HG03135 (cell line): ENCODE measurements at regions not wholly inside any gene's neighbourhood (a gene's known extent, or its start where the extent isn't known, plus 50 kb on each side); places are given as distances from the start of the nearest gene placed in this dataset.
"Not testable (repeated sequence)": the region's sequence is repeated elsewhere in the genome, so short reads cannot be mapped to it uniquely, and the experiment has no call there.

Experiments used
- ATAC-seq: cut with Tn5 transposase; IDR thresholded peaks from one replicate; pipeline ENCODE4 v1.9.1; 2021; ENCODE audit warnings: mild to moderate bottlenecking, moderate library complexity; ENCODE audit not compliant: unreplicated experiment

GRCh38 chr6:54541541-54541940 is 233.3 kb downstream of the TINAG start:
- ATAC-seq, result no peak

DNA sequence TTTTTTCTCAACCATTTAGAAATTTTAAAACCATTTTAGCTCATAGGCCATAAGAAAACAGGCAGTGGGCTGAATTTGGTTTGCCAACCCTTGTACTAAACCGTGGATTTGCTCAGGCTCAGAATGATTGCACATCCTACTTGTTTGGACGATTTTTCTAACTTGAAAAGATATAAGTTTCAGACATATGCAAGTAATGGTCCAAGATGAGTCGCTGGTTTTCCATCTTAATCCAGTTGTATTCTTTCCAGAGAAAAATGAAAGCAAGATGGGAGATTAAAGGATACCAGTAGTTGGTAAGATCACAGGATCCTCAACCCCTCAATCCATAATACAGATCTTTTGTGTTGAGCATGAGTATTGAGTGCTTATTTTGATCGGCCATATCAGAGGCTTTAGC is 250.9 kb downstream of the TINAG start:
- ATAC-seq, result no peak

DNA sequence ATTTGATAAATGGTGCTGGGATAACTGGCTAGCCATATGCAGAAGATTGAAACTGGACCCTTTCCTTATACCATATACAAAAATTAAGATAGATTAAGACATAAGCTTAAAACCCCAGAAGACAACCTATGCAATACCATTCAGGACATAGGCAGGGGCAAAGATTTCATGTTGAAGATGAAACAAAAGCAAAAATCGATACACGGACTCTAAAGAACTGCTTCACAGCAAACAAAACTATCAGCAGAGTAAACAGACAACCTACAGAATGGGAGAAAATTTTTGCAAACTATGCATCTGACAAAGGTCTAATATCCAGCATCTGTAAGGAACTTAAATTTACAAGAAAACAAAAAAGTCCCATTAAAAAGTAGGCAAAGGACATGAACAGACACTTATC is 255.9 kb downstream of the TINAG start:
- ATAC-seq, result not testable (repeated sequence)

DNA sequence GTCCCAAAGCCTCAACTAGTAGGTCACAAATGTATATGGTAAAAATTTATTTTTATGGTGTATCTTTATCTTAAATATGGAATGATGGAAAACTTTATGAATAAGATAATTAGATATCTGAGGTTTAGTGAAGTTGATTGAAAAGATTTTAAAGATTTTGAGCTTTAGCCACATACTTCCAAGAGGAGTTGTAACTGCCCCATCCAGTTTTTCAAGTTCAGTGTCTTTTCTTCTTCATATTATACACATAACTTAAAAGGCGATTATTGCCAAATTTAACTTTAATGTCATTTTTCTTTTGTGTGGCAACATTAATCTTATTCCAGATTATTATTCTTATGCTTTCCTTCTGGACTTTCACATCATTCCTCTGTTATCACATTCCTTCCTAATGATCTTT is 266.4 kb downstream of the TINAG start:
- no peak for ATAC-seq

- no peak for ATAC-seq
Measured at GRCh38 chr6:54578261-54578660, 268.3 kb upstream of the FAM83B start.

DNA sequence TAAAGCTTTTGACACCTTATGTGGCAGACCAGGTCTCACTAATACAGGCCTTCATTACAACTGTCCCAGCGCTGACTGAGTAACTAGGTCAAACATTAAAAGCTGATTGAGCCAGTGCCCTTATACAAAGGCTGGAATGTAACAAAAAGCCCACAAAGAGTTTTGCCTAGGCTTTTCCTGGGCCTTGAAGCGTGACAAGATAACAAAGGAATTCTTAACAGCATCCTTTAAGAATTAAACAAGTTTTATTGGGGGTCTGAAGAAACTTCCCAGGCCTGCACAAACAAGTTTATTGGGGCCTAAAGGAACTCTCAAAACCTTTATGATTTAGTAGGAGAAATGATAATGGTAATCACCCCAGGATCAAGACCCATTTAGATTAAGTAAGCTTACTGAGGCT is 267.6 kb upstream of the FAM83B start:
- ATAC-seq, result no peak

DNA sequence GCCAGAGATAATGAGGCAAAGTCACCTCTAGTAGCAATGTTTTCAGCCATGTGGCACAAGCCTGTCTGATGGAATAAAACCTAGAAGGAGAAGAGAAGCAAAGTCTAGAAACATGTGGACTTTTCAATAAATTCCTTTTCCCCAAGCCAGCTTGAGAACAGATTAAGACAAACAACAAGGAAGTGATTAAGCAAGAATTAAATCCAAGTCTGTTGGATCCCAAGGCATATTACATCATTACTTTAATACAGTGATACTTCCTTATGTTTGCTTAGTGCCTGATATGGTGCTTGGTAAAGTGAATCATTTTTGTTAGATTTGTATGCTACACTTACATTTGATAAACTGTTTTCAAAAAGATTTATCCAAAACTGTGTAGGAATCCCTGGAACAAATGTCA is 260.3 kb upstream of the FAM83B start:
- no peak for ATAC-seq

- ATAC-seq, result no peak
Measured at GRCh38 chr6:54587277-54587676, 259.3 kb upstream of the FAM83B start.

GRCh38 chr6:54588176-54588575 is 258.4 kb upstream of the FAM83B start:
- no peak for ATAC-seq

DNA sequence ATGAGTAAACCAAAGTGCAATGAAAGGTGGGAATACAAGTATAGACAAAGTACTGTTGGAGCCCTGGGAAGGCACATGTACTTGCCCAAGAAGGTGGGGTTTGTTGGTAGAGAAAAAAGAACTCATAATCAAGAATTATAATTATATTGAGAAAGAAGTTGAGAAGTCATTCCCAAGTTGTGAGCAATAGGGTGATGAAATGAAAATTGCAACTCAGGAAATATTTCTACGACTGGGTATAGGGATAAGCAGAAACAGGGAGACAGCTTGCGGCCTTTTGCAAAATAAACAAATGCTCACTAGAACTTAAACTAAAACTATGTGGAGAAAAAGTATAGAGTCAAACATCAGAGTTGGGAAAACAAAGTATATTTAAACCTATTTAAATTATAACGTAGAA is 250.7 kb upstream of the FAM83B start:
- ATAC-seq, result no peak

DNA sequence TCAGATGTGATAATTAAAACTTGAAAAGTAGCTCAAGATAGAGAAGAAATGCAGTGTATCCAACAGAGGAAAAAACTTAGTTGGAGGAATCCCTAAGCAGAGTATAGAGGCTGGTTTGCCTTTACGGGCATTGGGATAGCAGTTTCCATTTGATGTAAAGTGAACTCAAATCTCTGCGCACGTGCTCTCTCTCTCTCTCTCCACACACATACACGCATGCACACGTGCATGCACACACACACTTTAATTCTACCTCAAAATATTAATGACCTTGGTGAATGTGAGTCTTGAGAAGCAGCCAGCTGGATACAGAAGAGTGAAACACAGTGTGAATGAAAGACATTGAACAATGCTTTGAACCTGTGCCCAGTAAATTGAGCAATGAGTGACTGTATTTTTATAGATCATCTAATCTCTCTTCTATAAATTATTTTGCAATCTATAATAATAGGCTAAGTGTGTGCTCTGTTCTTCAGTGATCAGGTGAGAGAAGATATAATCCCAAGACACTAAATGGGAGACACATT is 247.7 kb upstream of the FAM83B start:
- no peak for ATAC-seq

DNA sequence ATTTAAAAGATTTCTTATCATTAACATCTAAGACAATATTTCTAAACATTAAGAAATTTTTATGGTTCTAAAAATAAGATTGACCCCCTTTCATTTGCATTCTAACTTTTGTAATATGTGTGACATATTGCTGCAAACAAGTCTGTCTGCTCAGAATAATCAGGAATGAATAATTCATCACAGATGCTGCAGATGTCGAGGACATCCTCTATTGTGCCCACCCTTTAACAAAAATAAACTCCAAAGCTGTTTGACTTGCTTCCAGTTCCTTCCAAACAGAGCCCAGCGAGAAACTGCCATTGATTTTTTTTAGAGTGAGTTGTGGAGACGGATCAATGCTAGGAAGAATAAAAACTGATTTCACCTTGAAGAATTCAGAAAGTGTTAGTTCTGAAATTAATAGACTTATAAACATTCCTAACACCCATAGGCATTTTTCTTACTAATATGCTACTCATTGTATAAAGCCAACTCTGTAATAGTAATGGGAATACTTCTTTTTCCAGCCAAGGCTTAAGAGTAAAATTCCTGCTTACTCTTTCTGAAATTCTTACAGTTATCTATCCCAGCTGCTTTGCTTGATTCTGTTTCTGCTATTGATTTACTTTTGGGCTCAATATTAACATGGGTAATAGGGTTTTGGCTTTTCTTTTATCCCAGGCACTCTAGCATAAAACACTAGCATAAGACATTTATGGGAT is 244.8 kb upstream of the FAM83B start:
- no peak for ATAC-seq

DNA sequence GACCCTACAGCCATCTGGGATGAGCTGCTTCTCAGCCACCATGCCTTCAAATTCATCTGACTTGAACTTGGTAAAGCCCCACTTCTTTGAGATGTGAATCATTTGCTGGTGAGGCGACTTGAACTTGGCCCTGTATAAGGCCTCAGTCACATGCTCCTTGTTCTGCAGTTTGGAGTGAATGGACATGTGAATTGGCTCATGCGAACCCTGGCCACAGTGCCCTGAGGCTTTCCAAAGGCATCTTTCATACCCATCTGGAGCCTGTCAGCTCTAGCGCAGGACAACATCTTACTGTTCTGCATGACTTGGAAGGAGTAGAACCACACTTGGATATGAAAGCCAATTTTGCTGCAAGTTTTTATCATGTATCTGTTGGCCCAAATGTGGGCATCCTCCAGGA is 244.0 kb upstream of the FAM83B start:
- ATAC-seq, result no peak

DNA sequence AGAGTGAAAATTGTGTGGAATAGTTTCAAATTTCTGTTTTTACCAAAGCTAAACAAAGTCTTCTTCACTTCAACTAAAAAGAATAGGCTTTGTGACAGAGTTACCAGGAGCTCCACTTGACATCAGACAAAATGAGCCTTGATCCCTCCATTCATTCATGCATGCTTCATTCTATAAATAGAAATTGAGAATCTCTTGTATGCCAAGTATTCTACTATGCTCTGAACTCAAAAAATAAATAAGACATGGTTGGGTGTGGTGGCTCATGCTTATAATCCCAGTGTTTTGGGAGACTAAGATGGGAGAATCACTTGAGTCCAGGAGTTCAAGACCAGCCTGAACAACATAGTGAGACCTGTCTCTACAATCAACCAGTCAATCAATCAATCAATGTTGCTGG is 236.6 kb upstream of the FAM83B start:
- no peak for ATAC-seq

GRCh38 chr6:54613596-54613995 is 233.0 kb upstream of the FAM83B start:
- no peak for ATAC-seq

DNA sequence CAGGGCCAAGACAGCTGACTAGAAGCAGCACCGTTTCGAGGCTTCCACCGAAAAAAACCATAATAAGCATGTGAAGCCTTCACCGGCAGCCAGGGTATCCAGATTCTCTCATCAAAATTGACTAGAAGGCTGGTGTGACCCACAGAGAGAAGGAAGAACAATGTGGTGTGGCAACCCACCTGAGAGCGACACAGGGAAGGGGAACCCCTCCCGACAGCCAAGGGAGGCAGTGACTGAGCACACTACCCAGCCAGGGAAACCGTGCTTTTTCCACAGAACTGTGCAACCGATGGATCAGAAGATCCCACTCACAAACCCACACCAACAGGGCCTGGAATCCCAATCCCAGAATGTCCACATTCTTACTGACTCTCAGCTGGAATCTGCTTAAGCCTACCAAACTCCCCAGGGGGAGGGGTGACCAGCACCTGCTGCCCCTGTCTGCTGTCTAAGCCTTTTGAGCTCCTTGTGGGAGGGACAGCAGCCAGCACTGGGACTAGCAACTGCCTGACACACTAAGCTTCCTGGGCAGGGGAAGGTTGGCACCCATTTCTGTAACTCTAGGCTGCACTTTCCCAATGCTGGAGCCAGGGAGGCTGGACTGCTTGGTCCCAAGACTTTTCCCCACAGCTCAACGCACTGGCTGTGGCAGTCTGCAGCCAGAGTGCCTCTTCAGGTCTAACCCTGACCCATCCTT is 231.9 kb upstream of the FAM83B start:
- no peak for ATAC-seq

GRCh38 chr6:54617730-54618129 is 228.8 kb upstream of the FAM83B start:
- no peak for ATAC-seq

DNA sequence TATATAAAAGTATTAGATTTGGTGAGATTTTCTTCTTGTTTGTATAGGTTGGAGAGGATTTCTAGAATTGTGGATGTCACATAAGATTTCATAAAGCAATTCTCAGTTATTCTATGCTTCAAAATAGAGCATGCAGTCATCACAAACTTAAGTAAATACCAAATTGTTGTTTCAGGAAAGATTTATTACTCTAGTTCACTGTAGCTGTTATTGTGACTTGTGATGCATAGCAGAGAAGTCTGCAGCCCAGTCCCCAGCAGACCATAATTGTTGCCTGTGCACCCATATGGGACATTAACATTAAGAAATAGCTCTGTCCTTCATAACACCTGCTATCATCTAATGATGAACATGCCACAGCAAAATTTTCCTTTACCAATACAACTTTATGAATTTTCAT is 228.0 kb upstream of the FAM83B start:
- ATAC-seq, result no peak

DNA sequence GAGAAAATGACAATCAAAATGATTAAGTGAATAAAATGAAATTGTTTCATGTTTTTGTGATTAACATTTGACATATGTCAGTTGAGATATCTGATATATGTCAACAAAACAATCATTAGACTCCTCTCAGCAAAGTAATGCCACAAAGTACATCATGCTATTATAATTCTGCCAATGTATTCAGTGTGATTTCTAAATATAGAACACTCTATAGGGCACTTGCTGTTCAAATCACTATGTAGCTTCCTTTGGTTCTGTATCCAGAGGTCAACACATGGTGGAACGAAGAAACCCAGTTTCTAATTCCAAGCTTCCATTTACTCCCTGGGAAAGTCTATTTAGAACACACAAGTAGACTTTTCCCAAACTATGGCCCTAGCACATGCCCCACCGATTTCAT is 227.5 kb upstream of the FAM83B start:
- no peak for ATAC-seq

DNA sequence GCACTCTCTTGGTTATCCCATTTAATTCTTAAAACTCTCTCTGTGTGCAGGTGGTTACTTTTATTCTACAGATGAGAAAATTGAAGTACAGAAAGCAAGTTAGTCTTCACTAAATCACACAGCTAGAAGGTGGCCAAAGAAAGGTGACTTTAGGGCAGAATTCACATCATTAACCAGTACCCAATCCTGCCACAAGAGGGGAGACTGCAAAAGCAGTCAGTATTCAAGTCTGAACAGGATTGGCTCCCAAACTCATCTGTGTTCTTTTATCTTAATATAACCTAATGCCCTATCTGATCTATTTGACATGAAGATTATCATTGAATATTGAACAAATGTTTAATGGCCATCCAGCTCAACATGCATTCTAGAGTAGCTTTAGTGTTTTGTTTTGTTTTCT is 225.3 kb upstream of the FAM83B start:
- peak; percentile 91 for ATAC-seq

DNA sequence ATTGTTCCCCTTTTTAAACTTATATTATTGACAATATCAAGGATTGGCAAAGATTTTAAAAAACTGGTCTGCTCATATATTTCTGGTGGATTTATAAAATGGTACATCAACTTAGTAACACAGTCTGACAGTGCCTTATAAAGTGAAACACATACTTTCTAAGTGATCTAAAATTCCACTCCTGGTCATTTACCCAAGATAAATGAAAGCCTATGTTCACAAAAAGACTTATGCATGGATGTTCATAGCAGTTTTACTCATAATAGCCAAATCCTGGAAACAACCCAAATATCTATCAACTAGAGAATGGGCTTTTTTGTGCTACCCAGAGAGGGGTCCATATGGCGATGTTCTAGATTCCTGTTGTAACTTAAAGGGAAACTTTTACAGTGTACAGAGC is 222.4 kb upstream of the FAM83B start:
- no peak for ATAC-seq

DNA sequence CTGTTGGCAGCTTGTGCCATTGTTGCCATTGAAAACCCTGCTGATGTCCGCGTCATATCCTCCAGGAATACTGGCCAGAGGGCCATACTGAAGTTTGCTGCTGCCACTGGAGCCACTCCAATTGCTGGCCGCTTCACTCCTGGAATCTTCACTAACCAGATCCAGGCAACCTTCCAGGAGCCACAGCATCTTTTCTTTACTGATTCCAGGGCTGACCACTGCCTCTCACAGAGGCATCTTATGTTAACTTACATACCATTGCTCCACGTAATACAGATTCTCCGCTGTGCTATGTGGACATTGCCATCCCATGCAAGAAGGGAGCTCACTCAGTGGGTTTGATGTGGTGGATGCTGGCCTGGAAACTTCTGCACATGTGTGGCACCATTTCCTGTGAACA is 221.8 kb upstream of the FAM83B start:
- no peak for ATAC-seq

- no peak for ATAC-seq
Measured at GRCh38 chr6:54629131-54629530, 217.4 kb upstream of the FAM83B start.
